NCI-H1092 treated with DMSO at 0.1 percent for 48 hours (cell line): ENCODE measurements at regions not wholly inside any gene's neighbourhood (a gene's known extent, or its start where the extent isn't known, plus 50 kb on each side); places are given as distances from the start of the nearest gene placed in this dataset.
"Not testable (repeated sequence)": the region's sequence is repeated elsewhere in the genome, so short reads cannot be mapped to it uniquely, and the experiment has no call there.

Experiments used
- DNase-seq: peaks from one replicate; lab custom pipeline; 2025; lab: John Stamatoyannopoulos, UW

- DNase-seq, result no peak
Measured at GRCh38 chr15:99823346-99823745, 90.1 kb upstream of the LYSMD4 start.

- no peak for DNase-seq
Measured at GRCh38 chr15:99819981-99820718, 86.9 kb upstream of the LYSMD4 start.

- DNase-seq, result no peak
Measured at GRCh38 chr15:99818872-99819271, 85.6 kb upstream of the LYSMD4 start.

- not testable (repeated sequence) for DNase-seq
Measured at GRCh38 chr15:99816862-99817261, 83.6 kb upstream of the LYSMD4 start.

- not testable (repeated sequence) for DNase-seq
Measured at GRCh38 chr15:99810663-99811062, 77.4 kb upstream of the LYSMD4 start.

- DNase-seq, result not testable (repeated sequence)
Measured at GRCh38 chr15:99799854-99800250, 66.6 kb upstream of the LYSMD4 start.

- DNase-seq, result not testable (repeated sequence)
Measured at GRCh38 chr15:99799182-99799853, 66.1 kb upstream of the LYSMD4 start.

GRCh38 chr15:99796940-99797870 lies 64.0 kb upstream of the LYSMD4 start:
- DNase-seq, result not testable (repeated sequence)

GRCh38 chr15:99791881-99792807 lies 58.9 kb upstream of the LYSMD4 start:
- not testable (repeated sequence) for DNase-seq

GRCh38 chr15:99790751-99791150 lies 57.5 kb upstream of the LYSMD4 start:
- DNase-seq, result not testable (repeated sequence)

- no peak for DNase-seq
Measured at GRCh38 chr15:99788156-99788555, 54.9 kb upstream of the LYSMD4 start.

GRCh38 chr15:99784800-99785199 lies 51.6 kb upstream of the LYSMD4 start:
- not testable (repeated sequence) for DNase-seq

- DNase-seq, result not testable (repeated sequence)
Measured at GRCh38 chr15:99783918-99784619, 50.8 kb upstream of the LYSMD4 start.
